Heart left ventricle (tissue), 13 donors: ENCODE measurements at regions not wholly inside any gene's neighbourhood (a gene's known extent, or its start where the extent isn't known, plus 50 kb on each side); places are given as distances from the start of the nearest gene placed in this dataset.

ENCODE experiments used
- CTCF ChIP-seq, 12 donors: fragments of 200-600 bp; sonication (generic) in 4 of 12; IDR thresholded peaks; one replicate each; pipeline versions ENCODE4 v1.5.0 to v1.8.0; 2018 to 2022; ENCODE audit warnings: antibody characterized with exemption in 12 of 12, mild to moderate bottlenecking in 5 of 12
- POLR2A ChIP-seq, 2 donors: fragments of 450-650 bp; IDR thresholded peaks; one replicate each; pipeline ENCODE4 v1.6.1; 2017; ENCODE audit warnings: antibody characterized with exemption in 2 of 2, mild to moderate bottlenecking in 2 of 2, moderate library complexity in 2 of 2
- donor health status: ischemic (EF 13 %, LVEDD 7.1; RV severe dilation, severe dysfunction).
- donor health status: DM: no; HTN: yes; CAD: no.
- donor health status: DM: no; HTN: no; CAD: no.
- donor health status: ischemic (EF 25% LVEDD 6.9; RV normal size, moderate dysfunction).
- donor health status: ischemic (EF 25% LVEDD 5.7; RV mildly dilated, moderate dysfunction).
- donor health status: ischemic (EF 35%, LVEDD 5.7; RV mildly dilated, moderate dysfunction).
- donor health status: nonischemic (EF 11% LVEDD 7.7; RV severe dilation, severe dysfunction).
- donor health status: DM: yes; HTN: yes; CAD: no.
- donor health status: PGD.
- donor health status: ischemic (EF 29% LVEDD 5.4; RV normal size, mild dysfunction).
- donor health status: nonischemic (EF 23%, LVEDD 6.1; RV moderate dilation, normal function).

- TF ChIP-seq CTCF (IDR thresholded peaks at IDR 0.05): no peak
- TF ChIP-seq POLR2A (IDR thresholded peaks at IDR 0.05): no peak
These were observed 61.0 kb upstream of the PHACTR2 start for GRCh38 chr6:143616741-143617140.
